Pancreas (tissue), 10 donors: ENCODE measurements at regions not wholly inside any gene's neighbourhood (a gene's known extent, or its start where the extent isn't known, plus 50 kb on each side); places are given as distances from the start of the nearest gene placed in this dataset.
"Not testable (repeated sequence)": the region's sequence is repeated elsewhere in the genome, so short reads cannot be mapped to it uniquely, and the experiment has no call there.

Experiments used
- ATAC-seq, 4 donors: fragments of 200-7000 bp; cut with Tn5 transposase; one replicate each; pipeline versions ENCODE4 v1.8.0 to v1.9.1; 2020; ENCODE audit warnings: mild to moderate bottlenecking in 4 of 4, moderate library complexity in 4 of 4
- DNase-seq, 6 donors: peaks; one replicate each; pipeline ENCODE4 v3.0.0-alpha.2; 2020
- FAIRE-seq: peaks from 2 replicates; lab custom pipeline; 2012; peaks lifted over from hg19 to GRCh38; lab: Jason Lieb, UNC
- H3K27ac ChIP-seq, 4 donors: fragments of 200-600 bp; sonication (generic); 1 replicate in 3 of 4; 2 replicates in 1 of 4; pipeline versions ENCODE4 v1.5.0 to v1.8.0; 2020
- H3K27me3 ChIP-seq, 4 donors: fragments of 200-600 bp; one replicate each; pipeline ENCODE4 v1.8.0; 2021
- H3K36me3 ChIP-seq, 3 donors: fragments of 200-600 bp; sonication (generic) in 1 of 3; one replicate each; pipeline versions ENCODE4 v1.5.0 to v1.8.0; 2020 to 2021
- H3K4me1 ChIP-seq, 3 donors: fragments of 200-600 bp; one replicate each; pipeline ENCODE4 v1.8.0; 2021
- H3K4me3 ChIP-seq, 4 donors: fragments of 200-600 bp; sonication (generic) in 2 of 4; one replicate each; pipeline versions ENCODE4 v1.5.0 to v1.8.0; 2020 to 2021
- H3K9me3 ChIP-seq, 4 donors: fragments of 200-600 bp; one replicate each; pipeline ENCODE4 v1.8.0; 2021
- WGBS, 2 donors: extraction: QIAGEN DNeasy Blood & Tissue Kit; methylation state at CpG; one replicate each; pipeline ENCODE4 v1.1.7; 2013; 5-methylcytosine and 5-hydroxymethylcytosine counted together
- intact Hi-C, 3 donors: fragments of 100-400 bp; cut with DNase I; formaldehyde crosslinking; loops; one replicate each; pipeline versions ENCODE4 v1.11.1 to v1.14.2; 2022
- TF ChIP-seq, protein P1 (sequence below), 4 donors: fragments of 200-600 bp; sonication (generic) in 3 of 4; IDR thresholded peaks; one replicate each; pipeline versions ENCODE4 v1.5.0 to v1.8.0; 2021; ENCODE audit warnings: antibody characterized with exemption in 4 of 4
- donor health status: healthy with polysubstance abuse.
- donor health status: DM: no; HTN: no; CAD: no; lungs with moderate emphysema.
- donor health status: DM: no; HTN: no; CAD: no.
- donor health status: control.
- donor health status: control.
- donor health status: Bipolar disorder and iron deficiency.
- donor health status: DM: yes; HTN: yes; CAD: no.
- donor health status: DM: no; HTN: no; CAD: no.
- donor health status: DM: no; HTN: no; CAD: no.
- donor health status: DM: yes; HTN: yes; CAD: no.

DNA sequence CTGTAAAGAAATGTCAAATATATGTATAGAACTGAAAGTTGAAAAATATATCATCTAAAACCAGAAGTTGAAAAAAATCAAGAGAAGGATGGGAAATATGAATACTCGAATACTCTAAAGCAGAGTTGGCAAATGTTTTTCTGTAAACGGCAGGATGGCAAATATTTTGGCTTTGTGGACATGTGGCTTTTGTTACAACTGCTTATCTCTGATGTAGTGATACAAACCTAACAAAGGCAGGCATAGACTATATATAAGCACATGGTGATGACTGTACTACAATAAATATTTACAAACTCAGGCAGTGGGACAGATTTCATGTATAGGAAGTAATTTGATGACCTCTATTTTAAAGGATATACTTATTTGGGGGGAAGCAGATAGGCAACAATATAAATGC is 224.6 kb upstream of the LRRTM4 start:
- TF ChIP-seq, protein P1, sequence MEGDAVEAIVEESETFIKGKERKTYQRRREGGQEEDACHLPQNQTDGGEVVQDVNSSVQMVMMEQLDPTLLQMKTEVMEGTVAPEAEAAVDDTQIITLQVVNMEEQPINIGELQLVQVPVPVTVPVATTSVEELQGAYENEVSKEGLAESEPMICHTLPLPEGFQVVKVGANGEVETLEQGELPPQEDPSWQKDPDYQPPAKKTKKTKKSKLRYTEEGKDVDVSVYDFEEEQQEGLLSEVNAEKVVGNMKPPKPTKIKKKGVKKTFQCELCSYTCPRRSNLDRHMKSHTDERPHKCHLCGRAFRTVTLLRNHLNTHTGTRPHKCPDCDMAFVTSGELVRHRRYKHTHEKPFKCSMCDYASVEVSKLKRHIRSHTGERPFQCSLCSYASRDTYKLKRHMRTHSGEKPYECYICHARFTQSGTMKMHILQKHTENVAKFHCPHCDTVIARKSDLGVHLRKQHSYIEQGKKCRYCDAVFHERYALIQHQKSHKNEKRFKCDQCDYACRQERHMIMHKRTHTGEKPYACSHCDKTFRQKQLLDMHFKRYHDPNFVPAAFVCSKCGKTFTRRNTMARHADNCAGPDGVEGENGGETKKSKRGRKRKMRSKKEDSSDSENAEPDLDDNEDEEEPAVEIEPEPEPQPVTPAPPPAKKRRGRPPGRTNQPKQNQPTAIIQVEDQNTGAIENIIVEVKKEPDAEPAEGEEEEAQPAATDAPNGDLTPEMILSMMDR (IDR thresholded peaks at IDR 0.05) = no peak
- H3K4me3 ChIP-seq = no peak overlapping the region
- no peak for FAIRE-seq
- ATAC-seq = no peak
- H3K27ac ChIP-seq = no peak overlapping the region
- no peak for DNase-seq
- 39 to 47% methylated on average over 2 of the region's 2 CpGs for WGBS, 2 donors
- H3K36me3 ChIP-seq = no peaks in the 10 kb centered on the region
- intact Hi-C loops = no loop called here
- no peaks in the 10 kb centered on the region for H3K9me3 ChIP-seq
- no peaks in the 10 kb centered on the region for H3K4me1 ChIP-seq
- no peaks in the 10 kb centered on the region for H3K27me3 ChIP-seq

DNA sequence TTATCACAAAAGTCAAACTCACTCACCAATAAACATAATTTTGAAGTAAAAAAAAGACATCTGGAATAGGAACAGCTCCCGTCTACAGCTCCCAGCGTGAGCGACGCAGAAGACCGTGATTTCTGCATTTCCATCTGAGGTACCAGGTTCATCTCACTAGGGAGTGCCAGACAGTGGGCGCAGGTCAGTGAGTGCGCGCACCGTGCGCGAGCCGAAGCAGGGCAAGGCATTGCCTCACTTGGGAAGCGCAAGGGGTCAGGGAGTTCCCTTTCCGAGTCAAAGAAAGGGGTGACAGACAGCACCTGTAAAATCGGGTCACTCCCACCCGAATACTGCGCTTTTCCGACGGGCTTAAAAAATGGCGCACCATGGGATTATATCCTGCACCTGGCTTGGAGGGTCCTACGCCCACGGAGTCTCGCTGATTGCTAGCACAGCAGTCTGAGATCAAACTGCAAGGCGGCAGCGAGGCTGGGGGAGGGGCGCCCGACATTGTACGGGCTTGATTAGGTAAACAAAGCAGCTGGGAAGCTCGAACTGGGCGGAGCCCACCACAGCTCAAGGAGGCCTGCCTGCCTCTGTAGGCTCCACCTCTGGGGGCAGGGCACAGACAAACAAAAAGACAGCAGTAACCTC is 231.7 kb upstream of the LRRTM4 start:
- FAIRE-seq, H3K36me3 ChIP-seq, H3K27me3 ChIP-seq, H3K9me3 ChIP-seq, H3K4me1 ChIP-seq, ATAC-seq, intact Hi-C loops, DNase-seq, H3K4me3 ChIP-seq, H3K27ac ChIP-seq: not testable (repeated sequence)
- 74 to 84% methylated on average over 26 to 30 of the region's 30 CpGs for WGBS, 2 donors

DNA sequence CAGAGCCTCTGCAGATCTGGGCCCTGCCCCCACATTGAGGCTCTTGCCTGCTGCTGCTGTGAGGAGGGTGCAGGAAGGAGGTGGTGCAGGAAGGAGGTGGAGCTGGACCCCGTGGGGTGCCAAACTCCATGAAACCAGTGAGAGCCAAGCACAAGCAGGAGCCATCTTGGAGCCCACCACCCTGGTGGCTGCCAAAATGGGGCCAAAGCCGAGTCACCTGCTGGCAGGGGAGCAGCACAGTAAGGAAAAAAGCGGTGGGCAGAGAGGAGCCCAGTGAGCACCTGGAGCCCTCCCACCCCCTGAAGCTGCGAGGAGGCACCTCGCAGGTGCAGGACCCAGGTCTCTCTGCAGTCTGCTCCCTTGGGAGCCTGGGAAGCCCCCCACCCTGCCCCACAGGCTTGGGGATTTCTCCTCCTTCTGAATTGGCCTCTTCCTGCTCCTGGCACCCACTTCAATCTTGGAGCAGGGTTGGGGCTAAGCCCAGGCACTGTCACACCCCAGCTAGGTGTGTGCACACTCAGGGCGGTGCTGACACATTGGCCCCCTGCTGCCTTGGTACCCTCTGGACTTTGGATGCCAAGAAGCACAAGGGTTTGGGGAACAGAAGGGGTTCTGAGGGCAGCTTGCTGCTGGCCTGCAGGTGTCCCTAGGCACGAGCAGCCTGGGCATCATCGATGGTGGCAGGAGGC is 245.4 kb upstream of the LRRTM4 start:
- Histone ChIP-seq H3K27me3 (no peaks in the 10 kb centered on the region), H3K27ac (no peak overlapping the region), H3K4me1 (no peaks in the 10 kb centered on the region), H3K36me3 (no peaks in the 10 kb centered on the region), H3K9me3 (no peaks in the 10 kb centered on the region), H3K4me3 (no peak overlapping the region)
- WGBS, 2 donors = 65 to 83% methylated on average over 8 of the region's 8 CpGs
- no peak for FAIRE-seq
- no peak for ATAC-seq
- TF ChIP-seq, protein P1 (IDR thresholded peaks at IDR 0.05) = no peak
- intact Hi-C loops = no loop called here
- peak in 1 of 6 donors; percentile 41 for DNase-seq

DNA sequence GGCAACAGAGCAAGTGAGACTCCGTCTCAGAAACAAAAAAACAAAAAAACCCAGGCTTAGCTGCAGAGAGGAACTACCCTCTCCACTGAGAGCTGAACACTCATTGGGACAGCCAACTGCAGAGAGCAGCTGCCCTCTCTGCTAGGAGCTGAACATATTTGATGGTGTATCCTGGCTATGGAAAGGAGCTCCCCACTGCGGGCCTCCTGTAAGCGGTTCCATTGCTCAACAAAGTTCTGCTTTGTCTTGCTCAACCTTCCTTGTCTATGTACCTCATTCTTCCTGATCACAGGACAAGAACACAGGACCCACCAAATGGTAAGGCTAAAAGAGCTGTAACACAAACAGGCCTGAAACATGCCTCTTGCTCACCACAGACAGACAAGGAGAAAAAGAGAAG is 246.3 kb upstream of the LRRTM4 start:
- no peak overlapping the region for H3K27ac ChIP-seq
- intact Hi-C loops = no loop called here
- no peaks in the 10 kb centered on the region for H3K4me1 ChIP-seq
- H3K9me3 ChIP-seq = no peaks in the 10 kb centered on the region
- TF ChIP-seq, protein P1 (IDR thresholded peaks at IDR 0.05) = no peak
- 63 to 85% methylated on average over 3 of the region's 3 CpGs for WGBS, 2 donors
- ATAC-seq = no peak
- H3K4me3 ChIP-seq = no peak overlapping the region
- no peaks in the 10 kb centered on the region for H3K36me3 ChIP-seq
- H3K27me3 ChIP-seq = no peaks in the 10 kb centered on the region
- no peak for DNase-seq
- FAIRE-seq = no peak

DNA sequence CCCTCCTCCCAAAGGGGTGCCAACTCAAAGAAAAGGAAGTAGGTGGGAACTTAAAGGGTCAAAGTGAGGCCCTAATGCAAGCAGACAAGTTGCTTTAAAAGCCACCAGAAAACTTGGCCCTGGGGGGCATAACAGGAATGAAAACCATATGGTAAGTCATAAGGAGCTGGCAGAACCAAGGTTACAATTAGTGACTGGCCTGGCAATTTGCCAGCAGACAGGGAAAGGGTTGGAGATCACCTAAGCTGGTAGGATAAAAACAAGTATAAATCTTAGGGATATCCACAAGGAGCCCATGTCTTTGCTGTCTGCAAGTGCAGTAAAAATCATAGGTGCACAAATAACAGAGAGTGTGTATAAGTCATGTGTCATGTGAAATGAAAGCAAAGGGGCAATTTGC is 256.7 kb upstream of the LRRTM4 start:
- DNase-seq (no peak), FAIRE-seq (no peak), ATAC-seq (no peak)
- H3K4me3 ChIP-seq = no peak overlapping the region
- no peak overlapping the region for H3K27ac ChIP-seq
- no peaks in the 10 kb centered on the region for H3K4me1 ChIP-seq
- intact Hi-C loops = no loop called here
- H3K9me3 ChIP-seq = peaks cover 0 to 1% (median 0%) of the 10 kb centered on the region in 4 donors
- no peaks in the 10 kb centered on the region for H3K27me3 ChIP-seq
- TF ChIP-seq, protein P1 (IDR thresholded peaks at IDR 0.05) = no peak
- H3K36me3 ChIP-seq = no peaks in the 10 kb centered on the region

DNA sequence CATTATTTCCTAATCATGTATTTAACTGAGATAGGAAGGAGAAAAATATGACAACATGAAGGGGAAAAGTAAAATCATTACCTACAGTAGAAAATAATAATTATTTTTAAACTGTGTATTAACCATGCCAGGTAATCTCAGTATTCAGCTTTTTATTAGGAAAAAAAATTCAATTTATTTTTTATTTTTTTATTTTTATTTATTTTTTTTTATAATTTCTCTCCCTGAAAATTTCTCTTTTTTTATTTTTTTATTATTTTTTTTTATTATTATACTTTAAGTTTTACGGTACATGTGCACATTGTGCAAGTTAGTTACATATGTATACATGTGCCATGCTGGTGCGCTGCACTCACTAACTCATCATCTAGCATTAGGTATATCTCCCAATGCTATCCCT is 271.3 kb upstream of the LRRTM4 start:
- H3K27ac ChIP-seq, H3K4me1 ChIP-seq, FAIRE-seq, DNase-seq, H3K36me3 ChIP-seq, H3K9me3 ChIP-seq, H3K4me3 ChIP-seq, ATAC-seq, intact Hi-C loops, H3K27me3 ChIP-seq: not testable (repeated sequence)
- whole genome bisulfite sequencing, 2 donors = 95 to 96% methylated on average over 1 to 2 of the region's 2 CpGs
